ENCODE measurements at regions not wholly inside any gene's neighbourhood (a gene's known extent, or its start where the extent isn't known, plus 50 kb on each side); places are given as distances from the start of the nearest gene placed in this dataset.

DNA sequence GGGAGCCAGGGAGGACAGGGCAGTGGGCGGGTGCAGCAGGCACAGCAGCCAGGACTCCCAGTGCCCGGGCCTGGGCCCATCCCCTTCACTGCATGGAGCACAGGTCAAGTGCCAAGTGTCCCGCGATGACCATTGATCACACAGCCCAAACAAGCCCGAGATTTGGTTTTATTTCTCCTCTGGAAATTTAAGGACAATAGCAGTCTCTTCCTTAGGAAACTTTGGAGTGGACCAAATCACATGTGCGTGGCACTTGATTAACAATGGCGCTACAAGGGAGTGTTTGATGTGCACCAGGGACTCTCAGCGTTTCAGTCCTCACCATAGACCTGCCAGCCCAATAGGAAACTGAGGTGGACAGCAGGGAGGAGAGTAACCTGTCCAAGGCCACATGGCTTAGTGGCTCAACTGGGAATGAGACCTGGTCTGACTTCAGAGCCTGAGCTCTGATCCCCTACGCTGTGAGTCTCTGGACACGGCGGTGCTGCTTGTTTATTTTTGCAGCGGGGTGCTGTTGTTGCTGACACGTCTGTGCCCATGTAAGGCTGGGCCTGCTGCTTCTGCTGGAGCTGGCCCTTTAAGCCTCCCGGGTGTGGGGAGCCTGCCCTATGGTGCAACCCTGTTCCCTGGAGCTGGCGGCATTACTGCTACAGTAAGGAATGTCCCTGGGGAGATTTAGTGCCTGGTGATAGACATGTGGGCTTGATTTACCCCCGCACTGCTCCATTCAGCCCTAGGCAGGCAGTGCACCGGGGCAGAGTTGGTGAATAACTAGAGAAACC is 194.2 kb downstream of the INHBB start (continued):
- TF ChIP-seq, protein P1, sequence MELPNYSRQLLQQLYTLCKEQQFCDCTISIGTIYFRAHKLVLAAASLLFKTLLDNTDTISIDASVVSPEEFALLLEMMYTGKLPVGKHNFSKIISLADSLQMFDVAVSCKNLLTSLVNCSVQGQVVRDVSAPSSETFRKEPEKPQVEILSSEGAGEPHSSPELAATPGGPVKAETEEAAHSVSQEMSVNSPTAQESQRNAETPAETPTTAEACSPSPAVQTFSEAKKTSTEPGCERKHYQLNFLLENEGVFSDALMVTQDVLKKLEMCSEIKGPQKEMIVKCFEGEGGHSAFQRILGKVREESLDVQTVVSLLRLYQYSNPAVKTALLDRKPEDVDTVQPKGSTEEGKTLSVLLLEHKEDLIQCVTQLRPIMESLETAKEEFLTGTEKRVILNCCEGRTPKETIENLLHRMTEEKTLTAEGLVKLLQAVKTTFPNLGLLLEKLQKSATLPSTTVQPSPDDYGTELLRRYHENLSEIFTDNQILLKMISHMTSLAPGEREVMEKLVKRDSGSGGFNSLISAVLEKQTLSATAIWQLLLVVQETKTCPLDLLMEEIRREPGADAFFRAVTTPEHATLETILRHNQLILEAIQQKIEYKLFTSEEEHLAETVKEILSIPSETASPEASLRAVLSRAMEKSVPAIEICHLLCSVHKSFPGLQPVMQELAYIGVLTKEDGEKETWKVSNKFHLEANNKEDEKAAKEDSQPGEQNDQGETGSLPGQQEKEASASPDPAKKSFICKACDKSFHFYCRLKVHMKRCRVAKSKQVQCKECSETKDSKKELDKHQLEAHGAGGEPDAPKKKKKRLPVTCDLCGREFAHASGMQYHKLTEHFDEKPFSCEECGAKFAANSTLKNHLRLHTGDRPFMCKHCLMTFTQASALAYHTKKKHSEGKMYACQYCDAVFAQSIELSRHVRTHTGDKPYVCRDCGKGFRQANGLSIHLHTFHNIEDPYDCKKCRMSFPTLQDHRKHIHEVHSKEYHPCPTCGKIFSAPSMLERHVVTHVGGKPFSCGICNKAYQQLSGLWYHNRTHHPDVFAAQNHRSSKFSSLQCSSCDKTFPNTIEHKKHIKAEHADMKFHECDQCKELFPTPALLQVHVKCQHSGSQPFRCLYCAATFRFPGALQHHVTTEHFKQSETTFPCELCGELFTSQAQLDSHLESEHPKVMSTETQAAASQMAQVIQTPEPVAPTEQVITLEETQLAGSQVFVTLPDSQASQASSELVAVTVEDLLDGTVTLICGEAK (IDR thresholded peaks at IDR 0.05): no peak
- TF ChIP-seq, protein P1 (CRISPR knock-in tag; IDR thresholded peaks at IDR 0.05): peak; percentile 63
- no peak; the same call in 1 of the 2 replicates for TF ChIP-seq ZNF256 (CRISPR knock-in tag; conservative IDR thresholded peaks at IDR 0.05)
- TF ChIP-seq KDM6A (CRISPR knock-in tag; IDR thresholded peaks at IDR 0.05; ENCODE audit: low read depth): no peak
- TF ChIP-seq ZNF232 (CRISPR knock-in tag; IDR thresholded peaks at IDR 0.05; ENCODE audit: borderline replicate concordance): peak; percentile 83; the same call in 1 of the 2 replicates
- TF ChIP-seq, protein P2, sequence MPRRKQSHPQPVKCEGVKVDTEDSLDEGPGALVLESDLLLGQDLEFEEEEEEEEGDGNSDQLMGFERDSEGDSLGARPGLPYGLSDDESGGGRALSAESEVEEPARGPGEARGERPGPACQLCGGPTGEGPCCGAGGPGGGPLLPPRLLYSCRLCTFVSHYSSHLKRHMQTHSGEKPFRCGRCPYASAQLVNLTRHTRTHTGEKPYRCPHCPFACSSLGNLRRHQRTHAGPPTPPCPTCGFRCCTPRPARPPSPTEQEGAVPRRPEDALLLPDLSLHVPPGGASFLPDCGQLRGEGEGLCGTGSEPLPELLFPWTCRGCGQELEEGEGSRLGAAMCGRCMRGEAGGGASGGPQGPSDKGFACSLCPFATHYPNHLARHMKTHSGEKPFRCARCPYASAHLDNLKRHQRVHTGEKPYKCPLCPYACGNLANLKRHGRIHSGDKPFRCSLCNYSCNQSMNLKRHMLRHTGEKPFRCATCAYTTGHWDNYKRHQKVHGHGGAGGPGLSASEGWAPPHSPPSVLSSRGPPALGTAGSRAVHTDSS (CRISPR knock-in tag; conservative IDR thresholded peaks at IDR 0.05): no peak
- peak; percentile 67; the same call in 1 of the 2 replicates for TF ChIP-seq NFKB2 (CRISPR knock-in tag; IDR thresholded peaks at IDR 0.05; ENCODE audit: borderline replicate concordance)
- TF ChIP-seq, protein P3, sequence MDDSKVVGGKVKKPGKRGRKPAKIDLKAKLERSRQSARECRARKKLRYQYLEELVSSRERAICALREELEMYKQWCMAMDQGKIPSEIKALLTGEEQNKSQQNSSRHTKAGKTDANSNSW (CRISPR knock-in tag; IDR thresholded peaks at IDR 0.05; ENCODE audit: borderline replicate concordance): no peak
- TF ChIP-seq ZNF737 (CRISPR knock-in tag; IDR thresholded peaks at IDR 0.05; ENCODE audit: borderline replicate concordance): no peak
- peak; percentile 65 for TF ChIP-seq SP4 (CRISPR knock-in tag; IDR thresholded peaks at IDR 0.05)
- TF ChIP-seq, protein P4, sequence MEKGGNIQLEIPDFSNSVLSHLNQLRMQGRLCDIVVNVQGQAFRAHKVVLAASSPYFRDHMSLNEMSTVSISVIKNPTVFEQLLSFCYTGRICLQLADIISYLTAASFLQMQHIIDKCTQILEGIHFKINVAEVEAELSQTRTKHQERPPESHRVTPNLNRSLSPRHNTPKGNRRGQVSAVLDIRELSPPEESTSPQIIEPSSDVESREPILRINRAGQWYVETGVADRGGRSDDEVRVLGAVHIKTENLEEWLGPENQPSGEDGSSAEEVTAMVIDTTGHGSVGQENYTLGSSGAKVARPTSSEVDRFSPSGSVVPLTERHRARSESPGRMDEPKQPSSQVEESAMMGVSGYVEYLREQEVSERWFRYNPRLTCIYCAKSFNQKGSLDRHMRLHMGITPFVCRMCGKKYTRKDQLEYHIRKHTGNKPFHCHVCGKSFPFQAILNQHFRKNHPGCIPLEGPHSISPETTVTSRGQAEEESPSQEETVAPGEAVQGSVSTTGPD (CRISPR knock-in tag; IDR thresholded peaks at IDR 0.05): 0 out of 2 replicates have a peak, but pooled peaks have one; percentile 46
- TF ChIP-seq, protein P5, sequence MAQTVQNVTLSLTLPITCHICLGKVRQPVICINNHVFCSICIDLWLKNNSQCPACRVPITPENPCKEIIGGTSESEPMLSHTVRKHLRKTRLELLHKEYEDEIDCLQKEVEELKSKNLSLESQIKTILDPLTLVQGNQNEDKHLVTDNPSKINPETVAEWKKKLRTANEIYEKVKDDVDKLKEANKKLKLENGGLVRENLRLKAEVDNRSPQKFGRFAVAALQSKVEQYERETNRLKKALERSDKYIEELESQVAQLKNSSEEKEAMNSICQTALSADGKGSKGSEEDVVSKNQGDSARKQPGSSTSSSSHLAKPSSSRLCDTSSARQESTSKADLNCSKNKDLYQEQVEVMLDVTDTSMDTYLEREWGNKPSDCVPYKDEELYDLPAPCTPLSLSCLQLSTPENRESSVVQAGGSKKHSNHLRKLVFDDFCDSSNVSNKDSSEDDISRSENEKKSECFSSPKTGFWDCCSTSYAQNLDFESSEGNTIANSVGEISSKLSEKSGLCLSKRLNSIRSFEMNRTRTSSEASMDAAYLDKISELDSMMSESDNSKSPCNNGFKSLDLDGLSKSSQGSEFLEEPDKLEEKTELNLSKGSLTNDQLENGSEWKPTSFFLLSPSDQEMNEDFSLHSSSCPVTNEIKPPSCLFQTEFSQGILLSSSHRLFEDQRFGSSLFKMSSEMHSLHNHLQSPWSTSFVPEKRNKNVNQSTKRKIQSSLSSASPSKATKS (CRISPR knock-in tag; IDR thresholded peaks at IDR 0.05): no peak
- peak; percentile 48; the same call in 1 of the 2 replicates for TF ChIP-seq ZSCAN20 (CRISPR knock-in tag; IDR thresholded peaks at IDR 0.05; ENCODE audit: borderline replicate concordance)
- TF ChIP-seq TMF1 (CRISPR knock-in tag; IDR thresholded peaks at IDR 0.05; ENCODE audit: low read depth): no peak
